ENCODE measurements at regions not wholly inside any gene's neighbourhood (a gene's known extent, or its start where the extent isn't known, plus 50 kb on each side); places are given as distances from the start of the nearest gene placed in this dataset.

GRCh38 chr4:137000432-137000831 lies 531.9 kb downstream of the PCDH18 start:
- H3K27ac ChIP-seq: no peak overlapping the region
- intact Hi-C loops (cut with DNase I): no loop called here
- H3K4me3 ChIP-seq: no peak overlapping the region
- no peaks in the 10 kb centered on the region for H3K4me1 ChIP-seq
- no peaks in the 10 kb centered on the region for H3K27me3 ChIP-seq
- DNase-seq (ENCODE audit: extremely low spot score in 2 of 2): no peak
- no peak for TF ChIP-seq POLR2AphosphoS5 (IDR thresholded peaks at IDR 0.05; ENCODE audit: insufficient read depth in 1 of 2, low read depth in 1 of 2)
- no peak for TF ChIP-seq CTCF (IDR thresholded peaks at IDR 0.05)
- no peak for TF ChIP-seq POLR2A (IDR thresholded peaks at IDR 0.05)
- no peaks in the 10 kb centered on the region for H3K36me3 ChIP-seq
- H3K9me3 ChIP-seq: no peaks in the 10 kb centered on the region

DNA sequence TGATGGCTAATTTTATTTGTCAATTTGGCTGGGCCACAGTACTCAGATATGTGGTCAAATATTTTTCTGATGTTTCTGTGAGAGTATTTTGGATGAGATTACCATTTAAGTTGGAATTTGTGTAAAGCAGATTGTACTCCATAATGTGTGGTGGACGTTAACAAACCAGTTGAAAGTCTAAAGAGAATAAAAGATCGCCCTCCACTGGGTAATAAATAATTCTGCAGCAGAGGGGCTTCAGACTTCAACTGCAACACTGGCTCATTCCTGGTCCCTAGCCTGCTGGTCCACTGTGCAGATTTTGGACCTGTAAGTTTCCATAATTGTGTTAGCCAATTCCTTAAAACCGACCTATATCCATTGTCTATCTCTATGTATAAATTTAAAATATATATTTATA lies 540.3 kb downstream of the PCDH18 start:
- Histone ChIP-seq H3K27me3 (no peaks in the 10 kb centered on the region), H3K4me3 (no peak overlapping the region), H3K27ac (no peak overlapping the region), H3K36me3 (no peaks in the 10 kb centered on the region), H3K4me1 (no peaks in the 10 kb centered on the region), H3K9me3 (no peaks in the 10 kb centered on the region)
- intact Hi-C loops (cut with DNase I): no loop called here
- DNase-seq (ENCODE audit: extremely low spot score in 2 of 2): no peak
- TF ChIP-seq POLR2AphosphoS5 (IDR thresholded peaks at IDR 0.05; ENCODE audit: insufficient read depth in 1 of 2, low read depth in 1 of 2) (no peak), POLR2A (IDR thresholded peaks at IDR 0.05) (no peak), CTCF (IDR thresholded peaks at IDR 0.05) (no peak)

GRCh38 chr4:136985683-136986082 lies 546.6 kb downstream of the PCDH18 start:
- Histone ChIP-seq H3K27me3 (no peaks in the 10 kb centered on the region), H3K4me3 (no peak overlapping the region), H3K4me1 (no peaks in the 10 kb centered on the region), H3K9me3 (no peaks in the 10 kb centered on the region), H3K27ac (no peak overlapping the region), H3K36me3 (no peaks in the 10 kb centered on the region)
- no peak for DNase-seq (ENCODE audit: extremely low spot score in 2 of 2)
- intact Hi-C loops (cut with DNase I): no loop called here
- TF ChIP-seq POLR2A (IDR thresholded peaks at IDR 0.05) (no peak), POLR2AphosphoS5 (IDR thresholded peaks at IDR 0.05; ENCODE audit: insufficient read depth in 1 of 2, low read depth in 1 of 2) (no peak), CTCF (IDR thresholded peaks at IDR 0.05) (no peak)

GRCh38 chr4:136967069-136967468 lies 565.2 kb downstream of the PCDH18 start:
- H3K9me3 ChIP-seq: no peaks in the 10 kb centered on the region
- no peaks in the 10 kb centered on the region for H3K36me3 ChIP-seq
- H3K27me3 ChIP-seq: no peaks in the 10 kb centered on the region
- no peak overlapping the region for H3K4me3 ChIP-seq
- no peak for TF ChIP-seq POLR2AphosphoS5 (IDR thresholded peaks at IDR 0.05; ENCODE audit: insufficient read depth in 1 of 2, low read depth in 1 of 2)
- no peak for TF ChIP-seq CTCF (IDR thresholded peaks at IDR 0.05)
- TF ChIP-seq POLR2A (IDR thresholded peaks at IDR 0.05): no peak
- H3K27ac ChIP-seq: no peak overlapping the region
- H3K4me1 ChIP-seq: no peaks in the 10 kb centered on the region
- no peak for DNase-seq (ENCODE audit: extremely low spot score in 2 of 2)
- intact Hi-C loops (cut with DNase I): no loop called here

GRCh38 chr4:136965478-136965877 lies 566.8 kb downstream of the PCDH18 start:
- no peaks in the 10 kb centered on the region for H3K9me3 ChIP-seq
- H3K4me3 ChIP-seq: no peak overlapping the region
- H3K27me3 ChIP-seq: no peaks in the 10 kb centered on the region
- no peaks in the 10 kb centered on the region for H3K36me3 ChIP-seq
- no peaks in the 10 kb centered on the region for H3K4me1 ChIP-seq
- TF ChIP-seq POLR2A (IDR thresholded peaks at IDR 0.05): no peak
- no peak for TF ChIP-seq CTCF (IDR thresholded peaks at IDR 0.05)
- TF ChIP-seq POLR2AphosphoS5 (IDR thresholded peaks at IDR 0.05; ENCODE audit: insufficient read depth in 1 of 2, low read depth in 1 of 2): no peak
- no peak for DNase-seq (ENCODE audit: extremely low spot score in 2 of 2)
- intact Hi-C loops (cut with DNase I): no loop called here
- H3K27ac ChIP-seq: no peak overlapping the region

All from vagina (tissue), 2 donors.